ENCODE measurements at regions not wholly inside any gene's neighbourhood (a gene's known extent, or its start where the extent isn't known, plus 50 kb on each side); places are given as distances from the start of the nearest gene placed in this dataset.

- TF ChIP-seq CTCF (IDR thresholded peaks at IDR 0.05) (no peak), EZH2 (IDR thresholded peaks at IDR 0.05; ENCODE audit: borderline replicate concordance, insufficient read depth, low read depth, low read length, poor library complexity, severe bottlenecking) (no peak)
These were observed 120.9 kb downstream of the NFKBIZ start for GRCh38 chr3:101970212-101970611.

Measured in B cell (primary cell).